ENCODE measurements at regions not wholly inside any gene's neighbourhood (a gene's known extent, or its start where the extent isn't known, plus 50 kb on each side); places are given as distances from the start of the nearest gene placed in this dataset.

DNA sequence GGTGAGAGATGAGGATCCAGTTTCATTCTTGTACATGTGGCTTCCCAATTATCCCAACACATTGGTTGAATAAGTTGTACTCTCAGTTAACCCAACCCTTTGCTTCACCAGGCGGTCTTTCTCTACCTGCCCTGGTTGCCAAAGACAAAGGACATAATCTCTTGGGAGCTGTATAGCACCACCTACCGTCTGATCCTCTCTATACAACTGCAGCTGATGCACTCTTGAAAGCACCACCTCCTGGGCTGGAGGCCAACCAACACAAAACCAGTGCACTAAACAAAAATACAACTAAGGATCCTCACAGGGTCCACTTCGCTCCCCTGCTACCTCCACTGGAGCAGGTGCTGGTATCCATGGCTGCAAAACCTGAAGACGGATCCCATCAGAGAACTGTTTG lies 473.6 kb upstream of the NRXN1 start:
- DNase-seq (ENCODE audit: low spot score): no peak

- no peak for DNase-seq (ENCODE audit: low spot score)
These were observed 458.8 kb upstream of the NRXN1 start for GRCh38 chr2:51490576-51491234.

GRCh38 chr2:51484605-51485004 lies 452.7 kb upstream of the NRXN1 start:
- DNase-seq (ENCODE audit: low spot score): no peak

GRCh38 chr2:51483720-51484119 lies 451.8 kb upstream of the NRXN1 start:
- DNase-seq (ENCODE audit: low spot score): no peak

DNA sequence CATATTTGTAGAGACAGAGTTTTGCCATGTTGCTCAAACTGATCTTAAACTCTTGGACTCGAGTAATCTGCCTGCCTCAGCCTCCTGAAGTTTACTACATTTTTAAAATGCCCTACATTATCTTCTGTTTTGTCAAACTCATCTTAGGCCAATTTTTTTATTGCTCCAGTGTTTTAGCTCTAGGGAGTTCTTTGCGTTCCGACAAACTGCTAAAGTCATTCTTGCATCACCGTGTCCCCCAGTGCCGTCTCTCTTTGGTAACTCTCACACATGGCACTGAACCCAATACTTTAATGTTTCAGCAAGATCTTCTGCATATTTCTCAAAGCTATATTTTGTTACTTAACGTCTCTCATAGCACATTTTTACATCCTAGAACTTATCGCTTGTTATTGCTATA lies 440.9 kb upstream of the NRXN1 start:
- DNase-seq (ENCODE audit: low spot score): no peak

DNA sequence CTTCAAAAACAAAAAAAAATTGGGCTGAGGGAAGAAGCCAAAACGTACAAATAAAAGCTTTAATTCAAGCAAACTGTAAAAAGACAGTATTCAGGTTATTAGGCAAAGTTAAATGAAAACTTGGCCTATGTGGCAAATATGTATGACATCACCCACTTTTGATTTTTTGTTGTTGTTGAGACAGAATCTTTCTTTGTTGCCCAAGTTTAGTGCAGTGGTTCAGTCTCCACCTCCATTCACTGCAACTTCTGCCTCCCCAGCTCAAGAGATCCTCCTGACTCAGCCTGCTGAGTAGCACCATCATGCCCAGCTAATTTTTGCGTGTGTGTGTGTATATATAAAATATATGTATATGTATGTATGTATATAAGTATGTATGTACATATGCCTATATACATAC lies 440.4 kb upstream of the NRXN1 start:
- no peak for DNase-seq (ENCODE audit: low spot score)

DNA sequence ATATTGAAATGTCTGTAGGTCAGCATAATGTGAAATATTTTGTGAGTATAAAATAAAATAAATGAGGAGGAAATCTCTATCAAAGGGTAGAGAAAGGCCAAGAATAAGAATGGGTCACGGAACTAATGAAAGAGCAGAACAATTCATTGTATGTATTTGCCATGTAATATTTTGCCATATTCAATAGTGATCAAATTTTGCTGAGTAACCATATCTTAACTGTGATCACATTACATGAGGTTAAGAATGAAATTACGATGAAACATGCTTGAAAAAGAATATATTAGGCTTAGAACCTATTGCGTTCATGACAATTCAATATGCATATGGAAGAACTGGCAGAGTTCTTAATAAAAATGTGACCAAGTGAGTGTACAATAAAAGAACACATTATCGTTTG lies 437.2 kb upstream of the NRXN1 start:
- no peak for DNase-seq (ENCODE audit: low spot score)

- DNase-seq (ENCODE audit: low spot score): no peak
These were observed 433.4 kb upstream of the NRXN1 start for GRCh38 chr2:51465326-51465725.

- no peak for DNase-seq (ENCODE audit: low spot score)
These were observed 422.2 kb upstream of the NRXN1 start for GRCh38 chr2:51454177-51454576.

DNA sequence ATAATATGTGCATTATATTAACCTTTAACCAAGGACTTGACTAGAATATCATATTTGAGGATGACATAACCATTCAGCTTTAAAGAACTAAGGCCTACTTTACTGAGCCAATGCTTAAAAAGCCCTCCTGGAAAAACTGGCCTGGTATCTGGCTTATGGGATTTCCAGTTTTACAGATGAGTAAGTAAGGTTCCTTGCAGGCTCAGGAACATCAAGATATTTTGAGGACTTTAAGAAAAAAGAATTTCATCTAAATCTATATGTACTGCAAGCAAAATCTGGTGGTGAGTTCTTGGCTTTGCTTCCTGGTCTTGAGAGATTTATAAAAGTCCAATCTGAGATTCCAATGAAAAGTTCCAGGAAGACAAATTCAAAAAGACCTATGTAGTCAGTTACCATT lies 417.0 kb upstream of the NRXN1 start:
- DNase-seq (ENCODE audit: low spot score): no peak

DNA sequence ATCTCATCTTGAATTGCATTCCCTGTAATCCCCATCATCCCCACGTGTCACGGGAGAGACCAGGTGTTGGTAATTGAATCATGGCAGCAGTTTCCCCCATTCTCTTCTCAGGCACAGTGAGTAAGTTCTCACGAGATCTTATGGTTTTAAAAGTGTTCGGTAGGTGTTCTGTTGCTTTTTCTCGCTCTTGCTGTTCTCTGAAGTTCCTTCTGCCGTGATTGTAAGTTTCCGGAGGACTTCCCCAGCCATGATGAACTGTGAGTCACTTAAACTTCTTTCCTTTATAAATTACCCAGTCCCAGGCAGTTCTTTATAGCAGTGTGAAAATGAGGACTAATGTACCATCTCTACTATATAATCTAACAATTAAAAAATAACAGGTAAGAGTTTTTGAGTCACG lies 409.9 kb upstream of the NRXN1 start:
- DNase-seq (ENCODE audit: low spot score): no peak

DNA sequence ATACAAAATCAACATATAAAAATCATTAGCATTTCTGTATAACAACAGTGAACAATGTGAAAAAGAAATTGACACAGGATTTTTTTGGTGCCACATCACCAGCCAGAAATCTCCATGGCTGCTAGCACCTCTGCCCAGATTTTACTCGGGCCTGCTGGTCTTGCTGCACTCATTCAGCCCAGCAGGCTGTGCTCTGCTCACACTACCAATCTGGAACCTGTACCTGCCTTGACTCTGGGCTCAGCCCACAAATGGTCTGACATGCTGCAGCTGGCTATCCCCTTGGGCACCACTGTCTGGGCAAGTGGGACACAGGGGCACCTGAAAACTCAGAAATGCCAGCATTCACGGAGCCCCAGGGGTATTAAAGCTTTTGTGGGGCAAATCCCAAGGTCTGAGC lies 392.5 kb upstream of the NRXN1 start:
- no peak for DNase-seq (ENCODE audit: low spot score)

DNA sequence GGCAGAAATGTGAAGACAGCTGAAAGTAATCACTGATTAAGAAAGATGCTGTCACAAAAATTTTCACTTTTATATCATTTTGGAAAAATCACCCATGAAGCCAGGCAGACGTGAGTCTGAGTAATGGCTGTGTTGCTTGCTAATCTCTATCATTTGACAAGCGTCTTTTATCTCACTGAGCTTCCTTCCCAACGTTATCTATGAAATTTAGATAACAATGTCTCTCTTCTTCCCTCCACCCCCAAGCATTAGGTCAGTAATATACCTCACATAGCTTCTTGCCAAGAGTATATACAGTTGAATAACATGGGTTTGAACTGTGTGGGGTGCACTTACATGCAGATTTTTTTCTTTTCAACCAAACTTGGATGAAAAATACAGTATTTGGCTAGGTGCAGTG lies 388.6 kb upstream of the NRXN1 start:
- DNase-seq (ENCODE audit: low spot score): no peak

DNA sequence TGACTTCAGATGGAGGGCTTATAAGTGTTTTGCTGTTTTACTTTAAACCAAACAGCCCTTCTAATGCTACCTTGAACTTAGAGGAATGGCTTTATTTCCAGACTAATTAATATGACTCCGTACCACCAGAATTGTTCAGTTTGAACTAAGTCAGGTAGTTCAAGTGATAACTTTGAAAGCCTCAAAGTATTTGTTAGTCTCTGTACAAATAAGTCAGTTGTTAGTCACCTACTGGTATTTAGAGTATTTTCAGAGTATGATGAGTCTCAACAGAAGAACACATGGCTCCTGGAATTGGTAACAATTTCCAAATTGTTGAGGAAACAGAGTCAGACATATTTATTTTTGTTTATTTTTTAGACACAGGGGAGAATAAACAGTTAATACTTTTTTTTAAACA lies 381.8 kb upstream of the NRXN1 start:
- DNase-seq (ENCODE audit: low spot score): no peak

GRCh38 chr2:51410331-51410730 lies 378.4 kb upstream of the NRXN1 start:
- DNase-seq (ENCODE audit: low spot score): no peak

GRCh38 chr2:51409920-51410319 lies 378.0 kb upstream of the NRXN1 start:
- DNase-seq (ENCODE audit: low spot score): no peak

DNA sequence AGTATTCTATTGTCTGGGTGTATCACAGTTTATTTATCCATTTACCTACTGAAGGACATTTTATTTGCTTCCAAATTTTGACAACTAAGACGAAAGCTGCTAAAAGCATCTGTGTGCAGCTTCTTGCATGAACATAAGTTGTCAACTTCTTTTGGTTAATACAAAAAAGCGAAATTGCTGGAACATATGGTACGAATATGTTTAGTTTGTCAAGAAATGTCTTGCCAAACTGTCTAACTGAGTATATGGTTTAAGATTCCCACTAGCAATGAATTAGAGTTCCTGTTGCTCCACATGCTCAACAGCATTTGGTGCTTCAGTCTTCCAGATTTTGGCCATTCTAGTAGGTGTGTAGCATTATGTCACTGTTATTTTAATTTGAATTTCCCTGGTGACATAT lies 372.3 kb upstream of the NRXN1 start:
- DNase-seq (ENCODE audit: low spot score): no peak

DNA sequence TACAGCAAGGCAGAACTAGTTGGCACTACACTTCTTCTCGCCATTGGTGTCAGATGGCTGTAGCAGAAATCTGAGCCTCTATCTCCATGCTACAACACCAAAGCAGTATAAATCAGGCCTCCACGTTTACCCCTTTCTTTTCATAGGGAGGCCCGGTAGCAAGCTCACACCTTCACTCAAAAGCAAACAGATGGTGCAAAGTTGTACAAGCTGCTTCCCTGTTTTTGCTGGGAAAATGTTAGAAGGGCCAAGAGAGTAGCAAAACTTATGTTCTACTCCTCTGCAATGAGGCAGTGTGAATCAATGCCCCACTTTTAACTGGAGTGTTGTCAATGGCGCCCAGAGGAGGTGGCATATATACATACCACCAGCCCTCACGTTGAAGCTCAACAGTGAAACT lies 369.6 kb upstream of the NRXN1 start:
- no peak for DNase-seq (ENCODE audit: low spot score)

DNA sequence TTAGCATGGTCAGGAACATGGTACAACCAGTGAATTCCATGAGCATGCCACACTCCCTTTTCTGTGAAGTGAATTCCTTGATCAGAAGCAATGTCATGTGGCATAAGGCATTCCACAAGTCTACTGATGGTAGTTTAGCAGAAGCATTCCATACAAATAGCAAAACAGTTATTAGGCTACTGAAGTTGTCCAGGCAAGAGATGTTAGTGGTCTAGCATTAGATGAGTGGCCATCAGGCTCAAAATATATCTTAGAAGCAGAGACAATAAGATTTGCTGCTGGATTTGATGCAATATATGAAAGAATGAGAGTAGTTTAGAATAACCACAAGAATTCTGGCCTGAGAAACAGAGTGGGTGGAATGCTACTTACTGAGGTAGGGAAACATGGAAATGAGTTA lies 355.3 kb upstream of the NRXN1 start:
- no peak for DNase-seq (ENCODE audit: low spot score)

GRCh38 chr2:51379997-51380396 lies 348.1 kb upstream of the NRXN1 start:
- no peak for DNase-seq (ENCODE audit: low spot score)

DNA sequence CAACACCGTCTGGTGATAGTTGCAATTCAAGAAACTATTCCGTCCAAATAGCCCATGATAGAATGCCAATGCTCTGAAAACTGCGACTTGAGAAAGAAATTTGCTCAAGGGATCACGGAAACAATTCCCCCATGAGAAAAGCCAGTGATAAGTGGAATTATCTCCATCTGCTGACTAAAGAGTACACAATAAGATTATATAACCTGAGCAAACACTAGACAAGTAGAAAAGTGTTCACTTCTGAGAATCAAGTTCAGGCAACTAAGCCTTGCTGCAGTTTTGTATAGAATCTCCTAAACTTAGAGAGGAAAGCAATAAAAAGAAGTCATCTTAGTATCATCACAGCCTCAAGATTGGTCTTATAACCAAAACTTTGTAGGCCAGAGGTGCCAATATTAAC lies 336.3 kb upstream of the NRXN1 start:
- no peak for DNase-seq (ENCODE audit: low spot score)

DNA sequence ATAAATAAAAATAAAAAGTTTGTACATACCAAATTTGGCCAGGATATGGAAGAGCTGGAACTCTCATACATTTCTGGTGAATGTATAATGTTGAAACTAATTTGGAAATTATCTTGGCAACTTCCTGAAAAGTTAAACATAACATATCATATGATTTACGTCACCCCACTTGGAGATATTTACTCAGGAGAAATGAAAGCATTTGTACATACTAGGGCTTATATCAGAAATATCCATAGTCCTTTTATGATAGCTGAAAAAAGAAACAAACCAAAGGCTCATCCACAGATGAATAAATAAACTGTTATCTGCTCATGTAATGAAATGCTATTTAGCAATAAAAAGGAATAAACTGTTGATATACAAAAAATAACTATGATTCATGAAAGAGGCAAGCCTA lies 318.2 kb upstream of the NRXN1 start:
- no peak for DNase-seq (ENCODE audit: low spot score)

- no peak for DNase-seq (ENCODE audit: low spot score)
These were observed 313.0 kb upstream of the NRXN1 start for GRCh38 chr2:51344886-51345285.

- DNase-seq (ENCODE audit: low spot score): no peak
These were observed 303.4 kb upstream of the NRXN1 start for GRCh38 chr2:51335087-51336058.
